ENCODE measurements at regions not wholly inside any gene's neighbourhood (a gene's known extent, or its start where the extent isn't known, plus 50 kb on each side); places are given as distances from the start of the nearest gene placed in this dataset.

GRCh38 chr13:30845297-30846214, 60.5 kb upstream of the MEDAG start:
- peak; percentile 7 to 31 for DNase-seq

- no peak for DNase-seq
Observed at GRCh38 chr13:30846311-30846710, 59.8 kb upstream of the MEDAG start.

- no peak for DNase-seq
Observed at GRCh38 chr13:30846866-30847265, 59.2 kb upstream of the MEDAG start.

GRCh38 chr13:30847650-30848307, 58.3 kb upstream of the MEDAG start:
- no peak for DNase-seq

GRCh38 chr13:30848332-30849027, 57.6 kb upstream of the MEDAG start:
- no peak for DNase-seq

GRCh38 chr13:30849611-30850010, 56.5 kb upstream of the MEDAG start:
- DNase-seq: no peak

- no peak for DNase-seq
Observed at GRCh38 chr13:30850204-30850866, 55.7 kb upstream of the MEDAG start.

- no peak for DNase-seq
Observed at GRCh38 chr13:30850867-30851211, 55.2 kb upstream of the MEDAG start.

GRCh38 chr13:30851697-30852096, 54.4 kb upstream of the MEDAG start:
- DNase-seq: no peak

GRCh38 chr13:30855569-30855968, 50.5 kb upstream of the MEDAG start:
- DNase-seq: no peak

- no peak for DNase-seq
Observed at GRCh38 chr13:30856005-30856790, 49.9 kb upstream of the MEDAG start.

Measured in AML-193 (cell line).